ENCODE measurements at regions not wholly inside any gene's neighbourhood (a gene's known extent, or its start where the extent isn't known, plus 50 kb on each side); places are given as distances from the start of the nearest gene placed in this dataset.

DNA sequence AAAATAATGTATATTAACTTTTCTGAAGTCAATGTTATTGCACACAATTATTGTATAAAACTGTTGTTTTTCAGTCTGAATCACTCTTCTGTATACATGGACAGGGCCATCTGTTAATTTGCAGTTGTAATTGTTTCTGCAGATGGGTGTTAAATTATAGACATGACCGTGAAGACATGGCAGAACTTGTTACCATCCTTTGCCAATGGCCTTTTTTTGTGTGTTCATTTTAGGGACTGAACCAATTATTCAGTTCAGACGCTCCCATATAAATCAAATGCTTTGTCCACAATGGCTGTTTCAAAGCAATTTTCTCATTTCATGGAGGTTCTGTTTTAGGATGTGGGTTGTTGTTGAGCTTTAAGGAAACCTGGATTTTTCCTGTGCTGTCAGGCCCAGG is 533.7 kb downstream of the DOK5 start:
- TF ChIP-seq EP300 (IDR thresholded peaks at IDR 0.05) (no peak), CTCF (IDR thresholded peaks at IDR 0.05) (no peak), POLR2A (IDR thresholded peaks at IDR 0.05) (no peak)
- H3K4me3 ChIP-seq = no peak overlapping the region
- H3K27me3 ChIP-seq = no peaks in the 10 kb centered on the region
- no peaks in the 10 kb centered on the region for H3K9me3 ChIP-seq
- no peaks in the 10 kb centered on the region for H3K4me1 ChIP-seq (ENCODE audit: insufficient read depth)
- WGBS, 3 donors = 83 to 88% (median 88%) methylated on average over 2 of the region's 2 CpGs
- H3K27ac ChIP-seq = no peak overlapping the region
- H3K36me3 ChIP-seq = no peaks in the 10 kb centered on the region
- intact Hi-C loops (cut with DNase I) = no loop called here
- DNase-seq = no peak

DNA sequence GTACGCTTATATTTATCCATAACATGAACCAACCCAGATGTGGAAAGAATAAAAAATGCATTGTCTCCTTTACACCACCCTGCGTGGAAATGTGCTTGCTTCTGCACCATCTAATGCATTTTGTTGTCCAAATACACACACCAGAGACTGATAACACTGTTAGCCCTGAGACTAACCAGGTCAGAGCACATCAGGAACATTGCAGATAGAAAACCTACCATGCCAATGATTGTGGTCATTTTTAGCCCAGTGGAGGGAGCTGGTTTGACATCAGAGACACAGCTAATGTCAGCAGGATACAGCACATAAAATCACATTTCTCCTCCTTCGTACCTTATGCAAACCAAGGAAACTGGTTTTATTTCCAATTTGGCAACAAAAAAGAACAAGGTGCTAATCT is 528.7 kb downstream of the DOK5 start:
- TF ChIP-seq CTCF (IDR thresholded peaks at IDR 0.05) (no peak), EP300 (IDR thresholded peaks at IDR 0.05) (no peak), POLR2A (IDR thresholded peaks at IDR 0.05) (no peak)
- no peaks in the 10 kb centered on the region for H3K9me3 ChIP-seq
- H3K27me3 ChIP-seq = no peaks in the 10 kb centered on the region
- no peak for DNase-seq
- intact Hi-C loops (cut with DNase I) = no loop called here
- no peak overlapping the region for H3K27ac ChIP-seq
- H3K36me3 ChIP-seq = no peaks in the 10 kb centered on the region
- no peak overlapping the region for H3K4me3 ChIP-seq
- WGBS, 3 donors = 31 to 55% (median 35%) methylated on average over 3 of the region's 3 CpGs
- no peaks in the 10 kb centered on the region for H3K4me1 ChIP-seq (ENCODE audit: insufficient read depth)

DNA sequence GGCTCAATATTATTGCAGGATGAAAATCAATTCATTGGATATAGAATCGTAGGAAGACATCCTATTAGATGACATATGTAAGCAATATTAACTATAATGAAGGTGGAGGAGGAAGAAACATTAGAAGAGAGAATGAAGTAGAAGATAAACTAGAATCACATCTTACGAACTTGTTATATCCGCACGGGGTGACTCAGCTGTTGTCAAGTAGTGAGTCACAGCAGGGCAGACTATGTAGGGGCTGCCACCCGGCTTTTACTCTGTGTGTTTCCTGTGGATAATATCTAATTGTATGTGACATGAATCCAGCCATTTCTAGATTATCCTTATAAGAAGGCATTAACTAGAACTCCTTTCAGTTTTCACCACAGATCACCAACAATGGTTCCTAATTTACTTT is 520.2 kb downstream of the DOK5 start:
- no peak overlapping the region for H3K27ac ChIP-seq
- no peaks in the 10 kb centered on the region for H3K4me1 ChIP-seq (ENCODE audit: insufficient read depth)
- TF ChIP-seq CTCF (IDR thresholded peaks at IDR 0.05) = no peak
- no peak for TF ChIP-seq EP300 (IDR thresholded peaks at IDR 0.05)
- no peak for TF ChIP-seq POLR2A (IDR thresholded peaks at IDR 0.05)
- no peak for DNase-seq
- no peaks in the 10 kb centered on the region for H3K36me3 ChIP-seq
- no peaks in the 10 kb centered on the region for H3K27me3 ChIP-seq
- no peak overlapping the region for H3K4me3 ChIP-seq
- H3K9me3 ChIP-seq = no peaks in the 10 kb centered on the region
- intact Hi-C loops (cut with DNase I) = no loop called here
- WGBS, 3 donors = 62 to 68% (median 64%) methylated on average over 5 of the region's 5 CpGs

DNA sequence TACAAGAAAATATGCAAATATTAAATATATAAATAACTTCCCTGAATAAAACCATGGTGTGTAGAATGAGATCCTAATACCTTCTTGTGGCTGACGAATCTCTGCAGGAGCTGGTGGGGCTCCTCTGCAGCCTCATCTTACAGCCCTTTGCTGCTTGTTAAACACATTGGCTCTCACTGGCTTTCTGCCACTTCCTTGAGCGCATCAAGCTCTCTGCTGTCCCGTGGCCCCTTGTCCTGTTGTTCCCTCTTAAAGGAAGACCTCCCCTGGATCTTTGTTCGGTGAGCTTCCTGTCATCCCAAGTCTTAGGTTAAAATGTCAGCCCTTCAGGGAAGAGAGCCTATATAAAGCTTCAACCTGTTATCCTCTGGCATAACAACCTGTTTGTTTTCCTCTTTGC is 519.6 kb downstream of the DOK5 start:
- no peak for TF ChIP-seq POLR2A (IDR thresholded peaks at IDR 0.05)
- no peak for TF ChIP-seq CTCF (IDR thresholded peaks at IDR 0.05)
- TF ChIP-seq EP300 (IDR thresholded peaks at IDR 0.05) = no peak
- 36 to 46% (median 41%) methylated on average over 4 of the region's 4 CpGs for WGBS, 3 donors
- intact Hi-C loops (cut with DNase I) = no loop called here

GRCh38 chr20:54985091-54985490 is 509.7 kb downstream of the DOK5 start:
- intact Hi-C loops (cut with DNase I) = no loop called here
- no peaks in the 10 kb centered on the region for H3K36me3 ChIP-seq
- H3K9me3 ChIP-seq = no peaks in the 10 kb centered on the region
- TF ChIP-seq CTCF (IDR thresholded peaks at IDR 0.05) = no peak
- no peak for TF ChIP-seq EP300 (IDR thresholded peaks at IDR 0.05)
- no peak for TF ChIP-seq POLR2A (IDR thresholded peaks at IDR 0.05)
- H3K4me1 ChIP-seq (ENCODE audit: insufficient read depth) = no peaks in the 10 kb centered on the region
- H3K4me3 ChIP-seq = no peak overlapping the region
- 78 to 83% (median 81%) methylated on average over 7 of the region's 7 CpGs for WGBS, 3 donors
- no peak overlapping the region for H3K27ac ChIP-seq
- no peak for DNase-seq
- H3K27me3 ChIP-seq = no peaks in the 10 kb centered on the region

More for the DNA sequence above, 519.6 kb downstream of the DOK5 start:
- Histone ChIP-seq H3K27ac (no peak overlapping the region), H3K36me3 (no peaks in the 10 kb centered on the region), H3K4me3 (no peak overlapping the region), H3K9me3 (no peaks in the 10 kb centered on the region), H3K4me1 (ENCODE audit: insufficient read depth) (no peaks in the 10 kb centered on the region), H3K27me3 (no peaks in the 10 kb centered on the region)
- DNase-seq = no peak
